HG03565 (cell line): ENCODE measurements at regions not wholly inside any gene's neighbourhood (a gene's known extent, or its start where the extent isn't known, plus 50 kb on each side); places are given as distances from the start of the nearest gene placed in this dataset.

Experiments used
- ATAC-seq: cut with Tn5 transposase; IDR thresholded peaks from one replicate; pipeline ENCODE4 v1.9.1; 2021; ENCODE audit warnings: mild to moderate bottlenecking, moderate library complexity; ENCODE audit not compliant: unreplicated experiment

DNA sequence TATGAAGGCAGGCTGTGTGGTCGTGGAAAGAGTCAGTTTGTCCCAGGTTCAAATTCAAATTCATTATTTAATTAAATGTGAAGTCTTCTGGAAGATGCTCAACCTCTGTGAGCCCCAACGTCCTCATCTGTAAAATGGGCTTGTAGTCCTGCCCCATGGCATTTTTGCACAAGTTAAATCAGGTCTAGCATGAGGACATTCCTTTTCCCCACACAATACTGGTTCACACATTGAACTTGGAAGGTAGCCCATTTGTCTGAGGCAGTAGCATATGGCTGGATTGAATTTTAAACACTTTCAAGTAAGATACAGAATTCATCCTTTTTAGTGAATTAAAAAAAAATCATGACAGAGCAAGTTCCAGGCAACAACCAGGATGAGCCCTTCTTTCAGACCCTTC lies 665.4 kb upstream of the HS6ST1 start:
- ATAC-seq, result no peak

DNA sequence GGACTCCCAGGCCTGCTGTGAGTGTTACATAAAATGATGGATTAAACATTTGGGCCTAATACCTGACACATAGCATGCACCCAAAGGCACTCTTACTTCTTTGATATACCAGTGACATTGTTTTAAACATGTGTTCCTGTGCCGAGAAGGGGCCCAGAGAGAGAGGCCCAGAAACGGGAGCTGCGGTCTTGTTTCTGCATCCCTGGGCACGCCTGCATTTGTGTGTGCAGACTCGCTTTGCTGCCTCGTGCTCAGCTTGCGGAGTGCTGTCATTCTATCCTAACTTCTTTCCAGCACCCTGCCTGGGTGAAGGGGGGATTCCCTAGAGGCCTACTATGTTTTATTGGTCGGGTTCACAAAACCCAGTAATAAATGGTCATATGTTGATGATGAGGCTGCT lies 666.2 kb upstream of the HS6ST1 start:
- no peak for ATAC-seq

DNA sequence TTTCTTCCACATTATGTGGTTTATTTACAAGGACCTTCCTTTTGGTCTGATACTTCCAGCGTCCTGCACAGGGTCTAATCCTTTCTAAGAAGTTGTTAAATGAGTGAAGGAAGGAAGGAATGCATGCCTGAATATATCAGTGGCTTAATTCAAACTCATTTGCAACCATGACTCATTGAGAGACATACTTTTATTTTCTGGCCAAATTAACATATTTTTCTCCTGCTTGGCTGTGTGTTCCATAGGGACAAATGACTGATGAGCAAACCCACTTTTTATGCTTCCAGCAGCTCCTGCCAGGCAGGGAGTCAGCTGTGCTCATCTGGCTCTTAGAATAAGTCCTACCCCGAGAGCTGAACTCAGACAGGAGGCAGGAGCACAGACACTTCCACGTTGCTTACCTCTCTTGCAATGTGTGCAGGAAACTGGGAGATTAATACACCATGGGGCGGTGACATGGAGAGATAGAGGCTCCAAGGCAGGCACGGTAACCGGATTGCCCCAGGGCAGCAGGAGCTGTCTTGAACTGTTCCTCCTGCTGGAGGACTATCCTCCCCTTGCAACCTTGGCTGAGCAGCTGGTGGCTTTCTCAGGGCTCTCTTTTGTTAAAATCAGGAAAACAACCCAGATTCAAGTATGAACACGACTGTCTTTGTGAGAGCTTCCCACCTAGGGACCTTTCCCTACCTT lies 667.5 kb upstream of the HS6ST1 start:
- no peak for ATAC-seq

DNA sequence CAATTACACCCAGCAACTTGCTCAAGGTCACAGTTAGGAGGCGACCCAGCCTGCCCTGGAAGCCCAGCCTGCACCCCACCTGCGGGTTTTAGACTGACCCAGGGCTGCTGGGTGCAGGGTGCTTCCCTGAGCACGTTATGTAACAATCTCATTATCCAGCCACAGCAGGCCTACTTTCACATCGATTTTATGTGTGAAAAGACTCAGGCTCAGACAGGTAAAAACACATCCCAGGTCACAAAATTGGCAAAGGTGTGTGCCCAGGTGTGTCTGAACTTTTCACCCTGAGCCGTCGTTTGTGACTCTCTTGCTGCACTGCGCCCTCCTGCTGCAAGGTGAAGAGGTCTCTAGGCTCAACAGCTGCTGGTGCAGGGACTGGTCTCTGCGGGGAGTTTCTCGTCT lies 668.2 kb upstream of the HS6ST1 start:
- no peak for ATAC-seq

DNA sequence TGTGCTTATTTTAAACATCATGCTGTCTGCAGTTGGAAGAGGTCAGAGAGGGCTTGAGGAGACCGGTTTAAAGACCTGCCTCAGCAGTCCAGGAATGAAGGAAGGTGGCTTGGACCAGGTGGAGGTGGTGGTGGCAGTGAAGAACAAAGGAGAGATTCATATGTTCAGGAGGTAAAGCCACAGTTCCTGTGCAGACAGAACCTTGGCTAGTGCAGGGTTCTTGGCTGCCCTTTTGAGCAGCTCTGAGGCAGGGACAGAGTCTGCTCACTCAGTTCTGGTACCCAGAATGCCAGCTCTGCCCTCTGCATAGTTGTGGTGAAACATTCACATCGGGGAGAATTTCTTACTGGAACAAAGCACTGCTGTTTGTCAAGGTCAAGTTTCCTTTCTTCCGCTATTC lies 669.7 kb upstream of the HS6ST1 start:
- no peak for ATAC-seq

DNA sequence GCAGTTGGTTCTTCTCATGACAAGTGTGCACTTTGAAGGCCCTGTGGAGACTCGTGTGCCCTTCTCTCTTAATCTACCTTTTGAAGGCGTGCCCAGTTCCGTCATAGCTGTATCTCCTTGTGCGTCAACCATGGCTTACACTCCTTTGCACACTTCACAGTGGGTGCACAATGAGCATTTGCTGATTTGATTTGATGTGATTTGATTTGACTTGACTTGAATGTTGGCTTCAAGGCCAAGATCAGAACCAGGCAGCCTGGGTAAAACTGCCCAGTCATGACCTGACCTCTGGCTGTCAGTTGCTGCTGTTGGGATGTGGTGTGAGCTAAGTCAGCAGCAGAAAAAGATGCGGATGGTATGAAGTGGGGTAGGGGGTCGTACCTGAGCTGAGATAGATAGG lies 670.3 kb upstream of the HS6ST1 start:
- ATAC-seq, result no peak

DNA sequence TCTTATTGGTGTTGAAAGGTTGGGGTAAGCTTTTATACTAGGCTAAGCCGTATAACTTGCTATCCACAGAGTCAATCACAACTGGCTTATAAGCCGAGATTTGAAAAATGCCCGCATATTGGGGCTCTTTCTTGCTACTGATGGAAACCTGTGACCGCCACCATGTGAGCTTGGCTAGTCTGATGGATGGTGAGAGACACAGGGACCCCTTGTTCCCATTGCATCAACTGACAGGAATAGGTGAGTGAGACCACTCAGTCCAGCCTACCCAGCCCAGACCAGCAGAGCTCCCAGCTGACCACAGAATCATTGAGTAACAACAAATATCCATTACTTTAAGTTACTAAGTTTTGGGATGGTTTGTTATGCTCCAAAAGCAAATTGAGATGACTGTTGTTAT lies 676.4 kb upstream of the HS6ST1 start:
- no peak for ATAC-seq

DNA sequence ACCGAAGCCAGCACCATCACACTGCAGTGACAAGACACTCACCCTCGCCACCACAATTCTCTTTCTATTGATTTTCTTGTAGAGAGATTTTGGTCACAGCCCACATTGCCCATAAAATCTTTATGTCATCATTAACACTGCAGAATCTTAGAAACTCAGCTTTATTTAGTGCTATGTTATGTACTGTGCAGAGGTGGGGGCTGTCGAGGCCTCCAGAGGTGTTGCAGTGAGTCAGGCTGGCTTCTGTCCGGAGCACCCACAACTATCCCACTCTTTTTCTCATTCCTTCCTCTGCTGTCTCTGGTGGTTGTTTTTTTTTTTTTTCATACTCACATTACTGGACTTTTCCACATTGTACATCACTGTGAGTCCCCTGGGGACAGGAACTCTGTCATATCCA lies 677.4 kb upstream of the HS6ST1 start:
- no peak for ATAC-seq

DNA sequence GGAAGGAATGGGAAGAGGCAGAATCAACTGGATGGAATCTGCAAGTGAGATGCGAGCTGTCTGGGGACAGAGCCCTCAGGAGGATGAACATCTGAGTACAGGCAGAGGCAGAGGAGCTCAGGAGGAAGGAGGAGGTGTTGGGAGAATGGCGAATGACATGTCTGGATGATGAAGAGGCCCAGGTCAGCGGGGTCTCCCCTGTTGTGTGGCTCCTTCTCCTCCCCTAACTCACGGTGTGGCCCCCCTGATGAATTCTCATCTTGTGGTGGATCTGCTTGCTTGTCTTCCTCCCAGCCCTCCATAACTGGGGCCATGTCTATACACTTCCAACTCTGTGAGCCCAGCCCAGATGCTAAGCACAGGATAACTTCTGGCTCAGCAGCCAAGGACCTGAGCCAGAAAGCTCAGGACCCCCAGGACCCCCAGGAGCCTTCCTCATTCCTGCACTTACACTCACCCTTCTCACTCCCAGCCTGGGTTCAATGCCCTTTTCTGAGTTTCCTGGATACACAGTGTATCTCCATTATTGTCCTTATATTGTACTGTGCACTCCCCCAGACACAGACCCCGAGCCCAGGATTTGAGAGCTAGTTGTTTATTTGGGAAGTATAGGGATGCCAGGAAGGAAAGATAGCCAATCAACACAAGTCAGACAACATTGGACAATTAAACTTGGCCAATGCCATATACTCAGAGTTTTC lies 678.6 kb upstream of the HS6ST1 start:
- ATAC-seq, result no peak

DNA sequence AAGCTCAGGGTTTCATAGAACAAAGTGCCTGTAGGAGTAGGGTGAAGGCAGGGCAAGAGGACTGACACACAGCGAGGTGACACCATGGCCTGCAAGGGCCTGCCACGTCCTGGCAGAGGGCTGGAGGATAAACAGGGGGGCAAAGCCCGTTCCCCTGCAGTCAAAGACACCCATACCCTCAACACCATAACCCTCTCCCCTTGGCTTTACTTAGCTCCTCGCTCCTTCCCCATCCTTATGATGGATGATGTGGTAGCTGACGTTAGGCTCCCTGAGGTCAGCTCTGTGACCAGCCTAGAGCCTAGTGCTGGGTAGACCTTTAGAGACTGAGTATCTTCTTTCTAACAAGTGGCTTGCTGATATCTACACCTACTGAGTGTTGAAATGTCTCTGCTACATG lies 683.3 kb upstream of the HS6ST1 start:
- no peak for ATAC-seq

DNA sequence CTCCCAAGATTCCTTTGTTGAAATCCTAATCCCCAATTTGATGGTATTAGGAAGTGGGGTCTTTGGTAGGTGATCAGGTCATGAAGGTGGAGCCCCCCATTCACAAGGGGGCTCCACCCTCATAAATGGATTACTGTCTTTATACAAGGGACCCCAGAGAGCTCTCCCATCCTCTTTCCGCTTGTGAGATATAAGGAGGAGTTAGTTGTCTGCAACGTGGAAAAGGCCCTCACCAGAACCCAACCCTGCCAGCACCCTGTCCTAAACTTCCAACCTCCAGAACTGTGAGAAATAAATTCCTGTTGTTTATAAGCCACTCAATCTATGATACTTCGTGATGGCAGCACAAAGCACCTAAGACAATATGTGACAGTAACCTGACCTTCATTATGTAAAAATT lies 684.1 kb upstream of the HS6ST1 start:
- no peak for ATAC-seq

DNA sequence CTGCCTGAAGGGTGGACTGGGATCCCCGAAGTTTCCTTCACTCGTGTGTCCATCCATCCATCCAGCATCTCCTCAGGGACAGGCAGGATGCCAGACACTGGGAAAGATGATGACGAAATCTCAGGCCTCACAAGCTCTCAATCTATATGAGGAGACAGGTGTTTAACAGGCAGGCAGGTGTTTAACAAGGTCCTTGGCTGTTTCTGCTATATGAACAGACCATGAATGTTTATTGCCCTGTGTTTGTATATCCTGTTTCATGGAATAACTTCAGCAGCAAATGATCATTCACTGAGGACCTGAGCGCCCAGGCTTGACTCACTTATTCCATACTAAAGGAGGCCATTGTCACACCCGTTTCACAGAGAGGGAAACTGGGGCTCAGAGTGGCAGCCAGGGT lies 685.8 kb upstream of the HS6ST1 start:
- ATAC-seq, result no peak

DNA sequence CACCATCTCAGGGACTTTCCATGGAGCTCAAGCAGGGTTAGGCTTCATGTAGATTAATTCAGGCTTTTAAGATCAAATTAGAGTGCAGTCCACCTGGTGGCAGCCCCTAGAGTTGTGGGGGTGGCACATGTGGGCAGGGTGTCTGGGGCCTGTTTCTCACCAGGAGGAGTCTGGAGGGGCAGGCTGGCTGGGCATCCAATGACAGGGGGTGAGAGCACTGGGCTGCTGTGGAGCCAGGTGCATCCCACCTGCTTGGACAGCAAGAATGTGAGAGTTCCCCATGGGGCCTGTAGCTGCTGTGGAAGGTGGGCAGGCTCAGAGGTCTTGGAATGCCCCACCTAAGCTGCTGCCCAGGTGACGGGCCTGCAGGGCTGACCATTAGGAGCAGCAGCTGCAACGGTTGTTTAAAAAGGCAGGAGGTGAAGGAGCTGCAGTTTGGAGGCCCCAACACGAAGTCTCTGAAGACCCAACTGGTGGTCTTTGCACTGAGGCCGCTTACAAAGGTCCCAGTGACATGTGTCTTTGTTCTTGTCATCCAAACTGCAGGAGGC lies 686.3 kb upstream of the HS6ST1 start:
- no peak for ATAC-seq

DNA sequence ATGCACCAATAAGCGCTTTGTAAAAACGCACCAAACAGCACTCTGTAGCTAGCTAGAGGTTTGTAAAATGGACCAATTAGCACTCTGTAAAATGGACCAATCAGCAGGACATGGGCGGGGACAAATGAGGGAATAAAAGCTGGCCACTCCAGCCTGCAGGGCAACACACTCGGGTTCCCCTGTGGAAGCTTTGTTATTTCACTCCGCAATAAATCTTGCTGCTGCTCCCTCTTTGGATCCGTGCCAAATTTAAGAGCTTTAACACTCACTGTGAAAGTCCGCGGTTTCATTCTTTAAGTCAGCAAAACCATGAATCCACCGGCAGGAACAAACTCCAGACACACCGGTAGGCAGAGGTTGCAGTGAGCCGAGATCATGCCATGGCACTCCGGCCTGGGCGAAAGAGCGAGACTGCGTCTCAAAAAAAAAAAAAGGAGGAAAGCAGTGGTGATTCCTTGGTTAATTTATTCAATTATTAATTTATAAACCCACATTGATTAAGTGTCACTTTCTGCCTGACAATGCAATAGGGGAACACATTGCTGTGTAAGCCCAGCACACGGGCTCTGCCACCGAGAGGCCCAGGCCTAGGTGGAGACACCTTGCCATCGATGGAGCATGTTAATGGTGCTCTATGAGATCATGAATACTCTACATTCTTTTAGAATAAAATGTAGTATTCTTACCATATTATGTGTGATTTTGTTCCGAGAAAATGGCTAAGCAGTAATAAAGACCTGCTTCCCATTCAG lies 687.6 kb upstream of the HS6ST1 start:
- no peak for ATAC-seq

DNA sequence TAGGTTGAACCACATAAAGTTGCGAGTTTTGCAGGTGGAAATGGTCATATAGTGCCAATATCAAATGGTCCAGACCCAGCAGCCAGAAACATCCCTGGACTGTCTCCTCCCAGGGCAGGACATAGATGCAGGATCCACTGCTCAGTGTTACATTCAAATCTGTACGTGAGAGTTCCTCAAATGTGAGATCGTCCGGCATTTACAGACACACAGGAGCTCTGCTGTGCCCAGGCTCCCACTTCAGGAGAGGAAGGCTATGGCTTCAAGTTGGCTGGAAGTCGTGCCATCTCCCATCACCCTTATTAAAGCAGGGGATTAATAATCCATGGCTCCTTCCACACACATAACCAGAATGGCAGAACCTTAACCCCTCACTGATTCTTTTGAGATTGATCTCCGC lies 688.2 kb upstream of the HS6ST1 start:
- no peak for ATAC-seq

DNA sequence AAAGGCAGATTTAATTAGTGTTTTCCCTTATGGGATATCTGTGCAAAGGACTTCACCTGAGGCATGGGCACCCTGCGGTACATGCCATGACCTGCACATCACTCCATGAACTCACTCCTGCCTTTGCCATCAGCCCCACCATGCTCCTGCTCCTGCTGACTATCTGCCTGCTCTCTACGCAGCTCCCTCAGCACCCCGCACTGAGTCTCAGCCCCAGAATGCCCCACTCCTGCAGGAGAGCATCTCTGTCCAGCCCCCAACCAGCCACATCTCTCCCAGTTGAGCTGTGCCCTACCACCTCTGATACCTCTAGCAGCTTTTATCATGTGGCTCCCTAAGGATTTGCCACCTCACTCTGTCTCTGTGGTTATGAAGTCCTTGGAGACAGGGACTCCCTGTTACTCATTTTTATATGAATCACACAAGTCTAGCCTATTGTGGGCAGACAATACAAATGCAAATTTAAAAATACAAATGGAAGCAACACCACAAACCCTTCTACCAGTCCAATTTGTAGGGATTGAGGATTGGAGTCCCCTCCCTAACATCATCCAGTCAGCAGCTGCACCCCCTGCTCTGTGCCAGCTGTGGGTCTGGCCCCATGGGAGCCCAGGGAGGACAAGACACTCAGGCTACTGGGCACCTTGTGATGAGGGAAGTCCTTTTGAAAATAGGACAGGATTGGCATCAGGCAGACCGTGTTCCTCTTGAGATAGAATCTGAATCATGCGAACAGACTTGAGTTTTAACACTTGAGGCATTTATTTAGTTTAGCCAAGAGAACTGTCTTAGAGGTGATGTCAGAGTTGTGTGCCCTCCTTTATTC lies 689.6 kb upstream of the HS6ST1 start:
- no peak for ATAC-seq

DNA sequence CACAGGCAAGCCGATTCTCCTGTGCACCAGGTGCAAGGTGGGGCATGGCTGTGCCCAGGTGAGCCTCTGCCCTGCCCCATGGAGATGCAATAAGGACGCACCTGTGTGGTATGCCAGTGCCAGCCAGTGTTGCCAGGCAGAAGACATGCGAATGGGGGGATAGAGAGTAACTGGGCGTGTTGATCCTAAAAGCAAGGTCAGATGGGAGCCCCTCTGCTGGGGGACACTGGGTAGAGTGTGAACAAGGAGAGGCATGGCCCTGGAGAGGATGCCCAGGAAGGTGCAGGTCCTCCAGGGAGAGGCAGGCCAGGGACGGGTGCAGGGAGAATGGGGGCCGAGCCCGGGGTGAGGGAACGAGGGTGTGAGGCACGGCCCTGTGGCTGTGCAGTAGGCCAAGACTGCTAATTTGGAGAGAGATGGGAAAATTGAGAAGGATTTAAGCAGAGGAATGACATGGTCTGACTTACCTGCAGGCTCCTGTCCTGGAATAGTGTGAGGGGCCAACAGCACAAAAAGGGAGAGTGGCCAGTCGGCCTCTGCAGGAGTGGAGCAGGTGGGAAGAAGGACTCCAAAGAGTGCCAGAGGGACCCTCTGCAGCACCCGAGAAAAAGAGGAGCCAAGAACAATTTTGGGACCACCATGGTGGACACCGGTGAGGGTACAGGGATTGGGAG lies 690.4 kb upstream of the HS6ST1 start:
- no peak for ATAC-seq

DNA sequence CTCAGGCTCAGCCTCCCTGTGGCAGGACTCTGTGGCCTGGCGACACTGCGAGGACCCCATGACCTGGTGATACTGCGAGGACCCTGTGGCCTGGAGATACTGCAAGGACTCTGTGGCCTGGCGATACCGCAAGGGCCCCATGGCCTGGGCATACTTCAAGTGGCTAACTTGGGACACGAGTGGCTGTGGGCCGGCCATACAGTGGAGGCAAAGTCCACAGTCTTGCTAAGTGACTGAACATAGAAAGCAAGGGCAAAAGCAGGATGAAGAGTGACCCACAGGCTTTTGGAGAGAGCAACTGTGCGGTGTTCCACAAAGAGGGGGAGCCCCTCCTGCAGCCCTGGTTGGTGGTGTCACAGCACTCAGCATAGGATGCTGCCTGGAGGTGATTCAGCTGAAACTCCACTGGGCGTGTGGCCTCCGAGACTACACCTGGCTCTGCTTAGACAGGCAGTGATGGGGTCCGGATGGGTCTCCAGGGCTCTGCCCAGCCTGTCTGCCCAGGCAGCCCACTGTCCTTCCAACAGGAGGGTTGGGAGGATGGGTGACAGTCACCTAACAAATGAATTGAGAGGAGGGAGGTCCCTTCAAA lies 691.0 kb upstream of the HS6ST1 start:
- no peak for ATAC-seq

DNA sequence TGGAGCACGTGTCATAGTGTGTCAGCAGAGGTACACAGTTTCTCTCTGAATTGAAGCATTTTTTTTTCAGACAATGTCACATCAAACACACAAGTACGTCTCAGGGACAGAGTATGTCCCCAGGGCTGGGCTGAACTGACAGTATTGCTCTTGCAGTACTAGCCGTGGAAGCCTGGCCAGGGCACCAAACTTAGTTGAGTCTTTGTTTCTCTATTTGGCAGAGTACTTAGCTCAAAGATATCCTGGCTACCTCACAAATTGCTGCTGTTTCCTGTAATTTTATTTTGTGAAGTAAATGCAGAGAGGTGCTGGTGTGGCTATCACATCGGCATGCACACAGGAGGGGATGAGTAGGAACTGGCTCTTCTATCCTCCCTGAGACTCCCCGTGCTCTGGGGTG lies 691.6 kb upstream of the HS6ST1 start:
- no peak for ATAC-seq

DNA sequence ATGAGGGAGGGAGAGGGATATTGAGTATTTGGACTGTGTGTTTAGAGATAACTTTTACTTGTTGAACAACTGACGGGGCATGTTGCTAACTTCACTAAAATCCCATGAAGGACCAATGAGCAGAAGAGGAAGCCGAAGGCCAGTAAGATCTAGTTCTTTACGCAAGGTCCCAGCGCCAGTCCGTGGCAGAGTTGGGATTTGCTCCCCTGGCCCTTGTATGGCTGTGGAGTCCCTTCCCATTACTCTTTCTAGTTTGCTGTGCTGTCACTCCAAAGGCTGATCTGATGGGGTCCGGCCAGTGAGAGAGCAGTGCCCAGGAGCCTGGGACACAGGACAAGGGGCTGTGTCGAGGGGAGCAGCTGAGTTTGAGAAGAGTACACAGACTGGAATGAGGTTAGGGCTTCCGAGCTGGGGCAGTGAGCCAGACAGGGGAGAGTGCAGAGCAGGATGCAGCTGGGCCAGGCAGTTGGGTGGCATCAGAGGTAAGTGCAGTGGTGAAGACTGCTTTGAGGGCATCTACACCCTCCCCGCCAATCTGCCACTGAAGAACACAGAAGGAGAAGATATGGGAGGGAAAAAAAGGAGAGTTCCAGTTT lies 692.9 kb upstream of the HS6ST1 start:
- ATAC-seq, result no peak
